Mammary epithelial cell (primary cell): ENCODE measurements at regions not wholly inside any gene's neighbourhood (a gene's known extent, or its start where the extent isn't known, plus 50 kb on each side); places are given as distances from the start of the nearest gene placed in this dataset.

Experiments
- CTCF ChIP-seq, 2 donors: IDR thresholded peaks in 1 of 2; conservative IDR thresholded peaks in 1 of 2; 2 replicates each; pipeline ENCODE4 v1.5.1; 2011 to 2012; ENCODE audit warnings: inconsistent platforms in 2 of 2, low read length in 2 of 2, mild to moderate bottlenecking in 2 of 2, control low read depth in 1 of 2, low read depth in 1 of 2; ENCODE audit not compliant: insufficient read depth in 1 of 2; ENCODE audit errors: extremely low read depth in 1 of 2
- EZH2 ChIP-seq: IDR thresholded peaks from 2 replicates; pipeline ENCODE4 v1.6.1; 2012; ENCODE audit warnings: low read length, inconsistent platforms, borderline replicate concordance

- TF ChIP-seq CTCF (conservative IDR thresholded peaks at IDR 0.05 in 1 of 2, IDR thresholded peaks at IDR 0.05 in 1 of 2; ENCODE audit: extremely low read depth in 1 of 2, insufficient read depth in 1 of 2, low read depth in 1 of 2, low read length in 2 of 2) (no peak), EZH2 (no peak)
Observed at GRCh38 chr5:113900816-113901215, 387.3 kb downstream of the YTHDC2 start.
